Fibroblast of lung (primary cell): ENCODE measurements at regions not wholly inside any gene's neighbourhood (a gene's known extent, or its start where the extent isn't known, plus 50 kb on each side); places are given as distances from the start of the nearest gene placed in this dataset.

Experiments
- CTCF ChIP-seq, 2 donors: IDR thresholded peaks in 1 of 2; conservative IDR thresholded peaks in 1 of 2; 1 replicate in 1 of 2; 2 replicates in 1 of 2; pipeline ENCODE4 v1.5.1; 2011 to 2012; ENCODE audit warnings: low read length in 2 of 2, control low read depth in 1 of 2, inconsistent platforms in 1 of 2, low read depth in 1 of 2, mild to moderate bottlenecking in 1 of 2
- EZH2 ChIP-seq: IDR thresholded peaks from 2 replicates; pipeline ENCODE4 v1.5.1; 2012; ENCODE audit warnings: low read length, control low read depth, mild to moderate bottlenecking; ENCODE audit errors: missing control alignments

GRCh38 chr15:81660976-81661375 lies 287.0 kb upstream of the TMC3 start:
- TF ChIP-seq CTCF (conservative IDR thresholded peaks at IDR 0.05 in 1 of 2, IDR thresholded peaks at IDR 0.05 in 1 of 2; ENCODE audit: low read depth in 1 of 2, low read length in 2 of 2) (no peak), EZH2 (no peak)
